HFF-Myc (cell line): ENCODE measurements at regions not wholly inside any gene's neighbourhood (a gene's known extent, or its start where the extent isn't known, plus 50 kb on each side); places are given as distances from the start of the nearest gene placed in this dataset.
"Not testable (repeated sequence)": the region's sequence is repeated elsewhere in the genome, so short reads cannot be mapped to it uniquely, and the experiment has no call there.

Experiments
- DNase-seq: peaks from one replicate; pipeline ENCODE4 v3.0.0-alpha.2; 2011; ENCODE audit warnings: low read depth; ENCODE audit errors: extremely low read depth
- H3K4me3 ChIP-seq: replicated peaks from 2 replicates; pipeline ENCODE4 v1.5.1; 2011; ENCODE audit warnings: low read depth, mild to moderate bottlenecking, control low read depth, low read length
- CTCF ChIP-seq: IDR thresholded peaks from 2 replicates; pipeline ENCODE4 v1.5.1; 2012; ENCODE audit warnings: mild to moderate bottlenecking, low read depth, low read length, control low read depth; ENCODE audit errors: missing control alignments

DNA sequence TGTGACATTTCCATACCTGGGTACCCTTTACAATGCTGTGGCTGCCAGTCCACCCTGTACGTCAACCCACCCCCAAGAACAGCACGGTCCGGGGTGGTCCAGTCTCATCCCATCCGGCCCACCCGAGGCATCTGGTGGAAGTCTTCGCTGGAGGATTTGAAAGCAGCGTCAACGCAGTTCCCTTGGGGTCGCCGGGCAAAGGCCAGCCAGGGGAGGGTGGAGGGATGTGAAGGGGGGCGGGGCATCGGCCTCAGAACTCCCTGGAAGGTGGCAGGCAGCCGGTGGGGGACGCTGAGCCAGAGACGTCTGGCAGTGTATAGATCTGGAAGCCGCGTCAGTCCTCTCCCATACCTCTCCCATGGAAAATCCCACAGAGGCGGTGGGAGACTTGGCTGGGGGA, 1944.0 kb upstream of the DEFB115 start:
- no peak overlapping the region for H3K4me3 ChIP-seq
- no peak for TF ChIP-seq CTCF
- DNase-seq = no peak

GRCh38 chr20:29314294-29314693, 1943.2 kb upstream of the DEFB115 start:
- no peak for DNase-seq
- no peak overlapping the region for H3K4me3 ChIP-seq
- no peak for TF ChIP-seq CTCF

- no peak overlapping the region for H3K4me3 ChIP-seq
- no peak for DNase-seq
- TF ChIP-seq CTCF = no peak
Observed at GRCh38 chr20:29318871-29319461, 1938.5 kb upstream of the DEFB115 start.

DNA sequence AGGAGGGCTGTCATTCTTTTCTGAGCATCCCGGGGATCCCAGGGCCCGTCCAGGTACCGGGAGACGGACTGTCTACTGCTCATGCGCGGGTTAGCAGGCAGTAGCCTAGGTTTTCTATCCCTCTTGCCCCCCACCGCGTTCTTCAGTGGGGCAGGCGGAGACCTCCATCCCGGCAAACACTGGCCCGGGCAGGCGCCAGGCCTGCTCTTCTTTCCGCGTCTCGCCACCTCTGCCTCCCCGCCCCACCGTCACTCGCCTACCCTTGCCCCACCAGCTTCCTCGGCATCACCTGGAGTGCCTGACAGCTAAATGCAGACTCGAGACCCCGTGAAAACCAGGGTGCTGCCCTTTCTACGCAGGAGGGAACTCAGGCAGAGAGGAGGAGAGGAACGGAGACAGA, 1937.7 kb upstream of the DEFB115 start:
- no peak overlapping the region for H3K4me3 ChIP-seq
- no peak for TF ChIP-seq CTCF
- DNase-seq = no peak

DNA sequence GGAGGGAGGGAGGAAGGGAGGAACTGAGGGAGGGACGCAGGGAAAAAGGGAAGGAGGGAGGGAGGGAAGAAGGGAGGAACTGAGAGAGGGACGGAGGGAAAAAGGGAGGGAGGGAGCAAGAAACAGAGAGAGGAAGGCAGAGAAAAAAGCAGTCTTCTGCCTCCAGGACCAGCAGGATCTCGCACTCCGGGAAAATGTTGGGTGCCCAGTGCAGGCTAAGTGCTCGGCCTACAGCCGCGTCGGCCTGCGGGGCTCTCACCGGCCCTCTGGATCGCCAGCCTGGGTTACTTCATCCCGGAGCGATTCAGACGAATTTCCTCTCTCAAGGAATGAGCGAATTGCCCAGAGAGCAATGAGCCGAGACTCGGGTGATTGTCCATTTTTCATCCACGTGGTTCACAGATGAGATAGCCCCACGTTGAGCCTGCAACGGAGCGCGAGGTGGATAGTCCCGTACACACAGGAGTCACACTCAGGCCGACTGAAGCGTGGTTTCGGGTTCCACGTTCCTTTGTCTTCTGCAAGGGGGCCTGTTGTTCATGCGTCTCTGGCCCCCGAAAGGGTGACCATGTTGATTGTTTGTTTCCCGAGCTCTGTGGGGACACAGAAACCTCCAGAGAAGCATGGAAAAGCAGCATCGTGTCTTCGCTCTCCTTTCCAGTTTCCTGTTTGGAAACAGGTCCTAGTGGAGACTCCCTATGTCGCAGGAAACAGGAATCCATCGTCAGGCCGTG, 1937.1 kb upstream of the DEFB115 start:
- DNase-seq, H3K4me3 ChIP-seq: not testable (repeated sequence)

GRCh38 chr20:29323631-29324515, 1933.6 kb upstream of the DEFB115 start:
- not testable (repeated sequence) for H3K4me3 ChIP-seq, DNase-seq

DNA sequence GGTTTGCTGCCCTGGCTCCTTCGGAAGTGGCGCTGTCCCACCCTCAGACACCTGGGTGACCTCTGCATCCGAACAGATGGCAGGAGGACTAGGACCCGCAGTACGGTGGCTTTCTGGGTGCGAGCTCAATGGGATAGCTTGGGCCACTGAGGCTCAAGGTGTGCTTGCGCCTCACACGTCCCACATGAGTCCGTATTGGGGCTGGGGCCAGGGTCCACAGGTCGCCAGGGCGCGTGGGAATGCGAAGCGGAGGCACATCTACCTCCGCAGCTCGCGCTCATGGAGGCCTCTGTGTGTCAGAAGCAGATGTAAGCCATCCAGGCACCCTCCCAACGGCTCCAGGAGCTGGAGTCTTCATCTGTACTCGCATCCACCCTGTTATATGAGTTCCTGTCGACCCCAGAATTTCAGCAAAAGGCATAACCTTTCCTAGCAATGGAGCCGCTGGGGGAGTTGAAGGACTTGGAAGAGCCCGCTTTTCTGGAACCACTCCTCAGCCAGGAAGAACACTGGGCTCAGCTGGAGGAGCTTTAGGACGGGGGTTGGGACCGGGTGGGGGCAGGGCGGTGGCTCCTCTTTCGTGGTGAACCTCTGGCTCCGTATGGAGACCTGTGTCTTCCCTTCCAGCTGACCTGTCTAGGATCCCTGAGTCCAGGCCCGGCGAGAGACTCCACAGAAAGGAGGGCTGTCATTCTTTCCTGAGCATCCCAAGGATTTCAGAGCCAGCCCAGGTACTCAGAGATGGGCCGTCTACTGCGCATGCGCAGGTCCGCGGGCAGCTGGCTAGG, 1932.8 kb upstream of the DEFB115 start:
- not testable (repeated sequence) for H3K4me3 ChIP-seq, DNase-seq

DNA sequence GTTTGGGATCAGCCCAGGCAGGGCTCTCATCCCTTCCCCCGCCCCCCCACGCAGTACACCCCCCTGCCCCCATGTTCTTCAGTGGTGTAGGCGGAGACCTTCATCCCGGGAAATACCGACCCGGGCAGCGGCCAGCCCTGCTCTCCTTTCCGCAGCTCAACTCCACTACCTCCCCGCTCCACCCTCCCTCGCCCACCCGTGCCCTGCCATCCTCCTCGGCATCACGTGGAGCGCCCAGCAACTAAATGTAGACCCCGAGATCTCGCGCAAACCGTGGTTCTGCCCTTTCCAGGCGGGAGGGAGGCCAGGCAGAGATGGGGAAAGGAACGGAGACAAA, 1932.2 kb upstream of the DEFB115 start:
- DNase-seq = no peak
- TF ChIP-seq CTCF = no peak
- no peak overlapping the region for H3K4me3 ChIP-seq

DNA sequence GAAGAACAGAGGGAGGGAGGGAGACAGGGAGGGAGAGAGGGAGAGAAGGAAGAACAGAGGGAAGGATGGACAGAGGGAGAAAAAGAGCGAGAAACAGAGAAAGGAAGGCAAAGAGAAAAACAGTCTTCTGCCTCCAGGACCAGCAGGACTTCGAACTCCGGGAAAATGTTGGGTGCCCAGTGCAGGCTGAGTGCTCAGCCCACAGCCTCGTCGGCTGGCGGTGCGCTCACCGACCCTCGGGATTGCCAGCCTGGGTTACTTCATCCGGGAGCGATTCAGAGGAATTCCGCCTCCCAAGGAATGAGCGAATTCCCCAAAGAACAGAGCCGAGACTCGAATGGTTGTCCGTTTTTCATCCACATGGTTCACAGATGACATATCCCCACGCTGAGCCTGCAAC, 1931.7 kb upstream of the DEFB115 start:
- not testable (repeated sequence) for DNase-seq, H3K4me3 ChIP-seq
